A549 (cell line): ENCODE measurements at regions not wholly inside any gene's neighbourhood (a gene's known extent, or its start where the extent isn't known, plus 50 kb on each side); places are given as distances from the start of the nearest gene placed in this dataset.

Experiments
- ATAC-seq, 2 experiments: fragments of 200-7000 bp in 1 of 2; fragments of >200 bp in 1 of 2; cut with Nextera tagmentation in 1 of 2; cut with Tn5 transposase in 1 of 2; 3 replicates each; pipeline versions ENCODE4 v1.8.0 to v1.9.1; 2018 to 2020; ENCODE audit warnings: mild to moderate bottlenecking in 1 of 2, moderate library complexity in 1 of 2
- CTCF ChIA-PET: fragments of 300-600 bp; sonication (Branson Sonifier 250); formaldehyde crosslinking; extraction: SDS; loops from one replicate; lab custom pipeline; 2021; ENCODE audit warnings: antibody characterized with exemption, inconsistent platforms; lab: Yijun Ruan, JAX
- POLR2A ChIA-PET: fragments of 350-600 bp; formaldehyde crosslinking; extraction: SDS; loops from one replicate; lab custom pipeline; 2021; ENCODE audit warnings: antibody characterized with exemption, inconsistent platforms; lab: Yijun Ruan, JAX
- DNase-seq, 2 experiments: peaks; one replicate each; pipeline versions ENCODE4 v3.0.0 to v3.0.0-alpha.2; 2011 to 2016; ENCODE audit warnings: low read depth in 1 of 2, low spot score in 1 of 2
- FAIRE-seq: peaks from 2 replicates; lab custom pipeline; 2011; peaks lifted over from hg19 to GRCh38; lab: Jason Lieb, UNC
- H3K27ac ChIP-seq, 2 experiments: fragments of >200 bp; sonication (Bioruptor Twin); formaldehyde crosslinking; 3 replicates each; pipeline ENCODE4 v1.5.1; 2016 to 2017
- H3K4me1 ChIP-seq: fragments of >200 bp; sonication (Bioruptor Twin); formaldehyde crosslinking; 3 replicates; pipeline ENCODE4 v1.6.1; 2016
- H3K4me2 ChIP-seq: fragments of >200 bp; sonication (Bioruptor Twin); formaldehyde crosslinking; 3 replicates; pipeline ENCODE4 v1.6.1; 2016
- H3K4me3 ChIP-seq: fragments of >200 bp; sonication (Bioruptor Twin); formaldehyde crosslinking; 3 replicates; pipeline ENCODE4 v1.5.1; 2016
- H3K9me3 ChIP-seq: fragments of >200 bp; sonication (Bioruptor Twin); formaldehyde crosslinking; 3 replicates; pipeline ENCODE4 v1.6.1; 2016
- BCL3 ChIP-seq: fragments of >200 bp; sonication (Bioruptor Twin); formaldehyde crosslinking; IDR thresholded peaks from 3 replicates; pipeline ENCODE4 v1.6.1; 2016
- CBX2 ChIP-seq: fragments of 200-600 bp; sonication (generic); IDR thresholded peaks from 2 replicates; pipeline ENCODE4 v1.6.1; 2016; ENCODE audit warnings: low read depth, mild to moderate bottlenecking, borderline replicate concordance
- CBX8 ChIP-seq: fragments of 200-600 bp; sonication (generic); IDR thresholded peaks from 2 replicates; pipeline ENCODE4 v1.6.1; 2016
- CEBPB ChIP-seq, 2 experiments: fragments of >200 bp in 1 of 2; sonication (Bioruptor Twin) in 1 of 2; formaldehyde crosslinking in 1 of 2; IDR thresholded peaks; 2 replicates each; pipeline ENCODE4 v1.6.1; 2012 to 2016
- CHD2 ChIP-seq: fragments of 150-350 bp; IDR thresholded peaks from 2 replicates; pipeline ENCODE4 v1.6.1; 2014; ENCODE audit warnings: low read length; ENCODE audit not compliant: partially characterized antibody
- EHF ChIP-seq: fragments of 250-450 bp; sonication (Bioruptor Pico); IDR thresholded peaks from 2 replicates; pipeline ENCODE4 v1.5.0; 2020; ENCODE audit warnings: mild to moderate bottlenecking
- EHMT2 ChIP-seq: fragments of 200-600 bp; sonication (generic); IDR thresholded peaks from 2 replicates; pipeline ENCODE4 v1.6.1; 2016; ENCODE audit warnings: antibody characterized with exemption, low read depth, mild to moderate bottlenecking, moderate library complexity
- ESRRA ChIP-seq: fragments of 150-350 bp; IDR thresholded peaks from 2 replicates; pipeline ENCODE4 v1.6.1; 2014; ENCODE audit warnings: mild to moderate bottlenecking, low read length, borderline replicate concordance
- FOSL2 ChIP-seq, 2 experiments: fragments of 450-650 bp in 1 of 2; fragments of >200 bp in 1 of 2; sonication (Bioruptor Twin) in 1 of 2; formaldehyde crosslinking; IDR thresholded peaks; 2 replicates each; pipeline versions ENCODE4 v1.5.0 to v1.6.1; 2016 to 2020; ENCODE audit warnings: mild to moderate bottlenecking in 1 of 2, moderate library complexity in 1 of 2
- GATA3 ChIP-seq: IDR thresholded peaks from 2 replicates; pipeline ENCODE4 v1.6.1; 2012; ENCODE audit warnings: borderline replicate concordance
- HEYL ChIP-seq: fragments of 250-450 bp; sonication (Bioruptor Pico); IDR thresholded peaks from 2 replicates; pipeline ENCODE4 v1.8.0; 2021; ENCODE audit warnings: mild to moderate bottlenecking, moderate library complexity
- HMGXB4 ChIP-seq: fragments of 250-450 bp; sonication (Bioruptor Pico); IDR thresholded peaks from 2 replicates; pipeline ENCODE4 v1.5.0; 2021; ENCODE audit warnings: mild to moderate bottlenecking, moderate library complexity, borderline replicate concordance
- HOXA7 ChIP-seq: fragments of 250-450 bp; sonication (Bioruptor Pico); IDR thresholded peaks from 2 replicates; pipeline ENCODE4 v1.5.0; 2020; ENCODE audit warnings: mild to moderate bottlenecking, moderate library complexity
- KDM1A ChIP-seq: fragments of 200-600 bp; sonication (generic); IDR thresholded peaks from 2 replicates; pipeline ENCODE4 v1.6.1; 2016; ENCODE audit warnings: low read depth, mild to moderate bottlenecking
- MAFK ChIP-seq: fragments of 450-650 bp; IDR thresholded peaks from 2 replicates; pipeline ENCODE4 v1.6.1; 2014; ENCODE audit not compliant: partially characterized antibody
- MAX ChIP-seq: IDR thresholded peaks from 2 replicates; pipeline ENCODE4 v1.6.1; 2012
- MAZ ChIP-seq: fragments of 150-350 bp; IDR thresholded peaks from 2 replicates; pipeline ENCODE4 v1.6.1; 2014; ENCODE audit warnings: antibody characterized with exemption, low read depth, low read length, borderline replicate concordance
- NR3C1 ChIP-seq: fragments of >200 bp; sonication (Bioruptor Twin); formaldehyde crosslinking; IDR thresholded peaks from 3 replicates; pipeline ENCODE4 v1.6.1; 2017
- PHF8 ChIP-seq: fragments of 200-600 bp; sonication (generic); IDR thresholded peaks from 2 replicates; pipeline ENCODE4 v1.6.1; 2016; ENCODE audit warnings: low read depth, mild to moderate bottlenecking, antibody characterized with exemption, moderate library complexity, borderline replicate concordance
- POLR2AphosphoS2 ChIP-seq: conservative IDR thresholded peaks from 2 replicates; pipeline ENCODE4 v1.6.1; 2012; ENCODE audit warnings: low read length, improper control_type of control experiment, inconsistent platforms
- RAD21 ChIP-seq, 2 experiments: fragments of >200 bp in 1 of 2; sonication (Bioruptor Twin) in 1 of 2; formaldehyde crosslinking in 1 of 2; IDR thresholded peaks in 1 of 2; conservative IDR thresholded peaks in 1 of 2; 2 replicates in 1 of 2; 3 replicates in 1 of 2; pipeline ENCODE4 v1.6.1; 2012 to 2018; ENCODE audit warnings: inconsistent platforms in 1 of 2
- RFX5 ChIP-seq: fragments of 450-650 bp; IDR thresholded peaks from 2 replicates; pipeline ENCODE4 v1.7.1; 2014; ENCODE audit warnings: antibody characterized with exemption, mild to moderate bottlenecking, moderate library complexity
- TFCP2L1 ChIP-seq: fragments of 250-450 bp; sonication (Bioruptor Pico); IDR thresholded peaks from 2 replicates; pipeline ENCODE4 v1.5.0; 2021; ENCODE audit warnings: mild to moderate bottlenecking
- USF2 ChIP-seq: fragments of 450-650 bp; IDR thresholded peaks from 2 replicates; pipeline ENCODE4 v1.6.1; 2014; ENCODE audit warnings: antibody characterized with exemption
- ZC3H11A ChIP-seq: fragments of 450-650 bp; IDR thresholded peaks from 2 replicates; pipeline ENCODE4 v1.6.1; 2014; ENCODE audit warnings: antibody characterized with exemption, mild to moderate bottlenecking
- ZNF302 ChIP-seq: fragments of 250-450 bp; sonication (Bioruptor Pico); IDR thresholded peaks from 2 replicates; pipeline ENCODE4 v1.9.0; 2021; ENCODE audit warnings: inconsistent platforms, mild to moderate bottlenecking, moderate library complexity
- ZSCAN20 ChIP-seq: fragments of 250-450 bp; sonication (Bioruptor Pico); IDR thresholded peaks from 2 replicates; pipeline ENCODE4 v1.8.0; 2022; ENCODE audit warnings: mild to moderate bottlenecking, moderate library complexity
- WGBS: methylation state at CpG from one replicate; pipeline ENCODE4 v1.1.6; 2017; ENCODE audit errors: missing lambda C conversion rate; 5-methylcytosine and 5-hydroxymethylcytosine counted together
- TF ChIP-seq, protein P1 (sequence below): IDR thresholded peaks from 2 replicates; pipeline ENCODE4 v1.6.1; 2012; ENCODE audit warnings: low read depth, borderline replicate concordance
- TF ChIP-seq, protein P2 (sequence below): fragments of >200 bp; sonication (Bioruptor Twin); formaldehyde crosslinking; IDR thresholded peaks from 2 replicates; pipeline ENCODE4 v1.6.1; 2016

DNA sequence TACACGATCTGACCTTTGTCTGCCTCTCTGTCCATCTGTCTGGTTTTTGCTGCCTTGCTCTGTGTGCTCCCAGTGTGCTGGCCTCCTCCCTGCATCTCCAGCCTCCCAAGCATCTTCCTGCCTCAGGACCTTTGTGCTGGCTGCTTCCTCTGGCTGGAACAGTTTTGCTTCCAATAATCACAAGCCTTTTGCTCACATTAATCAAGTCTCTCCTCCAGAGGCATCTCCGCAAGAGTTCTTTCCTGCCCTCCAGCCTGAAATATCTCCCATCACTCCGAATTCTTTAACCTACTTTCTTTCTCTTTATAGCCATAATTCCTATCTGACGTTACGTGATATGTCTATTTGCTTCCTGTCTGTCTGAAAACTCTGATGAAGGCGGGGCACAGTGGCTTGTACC lies 267.1 kb downstream of the ABCC12 start (continued):
- TF ChIP-seq MAX (no peak), RAD21 (conservative IDR thresholded peaks at IDR 0.05 in 1 of 2, IDR thresholded peaks at IDR 0.05 in 1 of 2) (no peak)
- TF ChIP-seq, all 56 proteins: peak for 0

DNA sequence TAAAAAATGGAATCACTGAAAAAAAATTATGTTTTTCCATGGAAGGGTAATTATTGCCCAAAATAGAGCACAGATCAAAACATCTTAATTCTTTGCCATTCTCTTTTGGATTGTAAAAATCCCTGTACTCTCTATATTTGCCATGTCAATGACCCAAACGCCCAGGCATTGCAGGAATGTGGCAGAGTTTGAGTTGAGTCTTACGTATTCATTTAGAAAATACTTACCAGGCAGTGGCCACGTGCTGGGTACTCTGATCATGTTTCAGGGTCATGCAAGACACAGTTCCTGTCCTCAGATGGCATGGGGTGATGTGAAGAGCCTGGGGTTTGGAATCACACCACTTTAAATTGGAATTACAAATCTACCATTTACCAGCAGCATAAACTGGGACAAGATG lies 267.7 kb downstream of the ABCC12 start:
- FAIRE-seq (no peak), ATAC-seq (peak; percentile 80 to 92), DNase-seq (peak; percentile 13 to 74)
- ChIA-PET POLR2A (interaction anchor here (1.0 kb wide), 1 partner anchor 427 kb away, joined by 3 read pairs; the partner anchor contains the start of genes ITFG1 and PHKB), CTCF (no interaction called here)
- H3K27ac ChIP-seq, result peak overlapping the region in 1 of 2 experiments; percentile 51; a peak in 2 of 6 replicates
- H3K4me3 ChIP-seq, result no peak overlapping the region
- H3K9me3 ChIP-seq, result no peaks in the 10 kb centered on the region
- peaks cover 18% of the 10 kb centered on the region for H3K4me1 ChIP-seq
- peak overlapping the region; percentile 44 for H3K4me2 ChIP-seq
- WGBS, result 3% methylated on average over 3 of the region's 3 CpGs
- TF ChIP-seq BCL3, result no peak
- TF ChIP-seq HOXA7 (CRISPR knock-in tag), result no peak
- TF ChIP-seq ZNF302 (CRISPR knock-in tag), result no peak
- peak; percentile 44; the same call in 1 of the 2 replicates for TF ChIP-seq USF2
- TF ChIP-seq HMGXB4 (CRISPR knock-in tag), result no peak
- no peak for TF ChIP-seq NR3C1
- TF ChIP-seq EHMT2, result no peak
- no peak for TF ChIP-seq HEYL
- TF ChIP-seq GATA3, result peak; percentile 21; the same call in 1 of the 2 replicates
- TF ChIP-seq TFCP2L1, result no peak
- TF ChIP-seq POLR2AphosphoS2, result no peak
- TF ChIP-seq, protein P1, sequence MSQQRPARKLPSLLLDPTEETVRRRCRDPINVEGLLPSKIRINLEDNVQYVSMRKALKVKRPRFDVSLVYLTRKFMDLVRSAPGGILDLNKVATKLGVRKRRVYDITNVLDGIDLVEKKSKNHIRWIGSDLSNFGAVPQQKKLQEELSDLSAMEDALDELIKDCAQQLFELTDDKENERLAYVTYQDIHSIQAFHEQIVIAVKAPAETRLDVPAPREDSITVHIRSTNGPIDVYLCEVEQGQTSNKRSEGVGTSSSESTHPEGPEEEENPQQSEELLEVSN, result 0 out of 2 replicates have a peak, but pooled peaks have one; percentile 29
- no peak for TF ChIP-seq PHF8
- TF ChIP-seq EHF (CRISPR knock-in tag), result no peak
- TF ChIP-seq CBX2, result no peak
- TF ChIP-seq MAZ, result no peak
- TF ChIP-seq, protein P2, sequence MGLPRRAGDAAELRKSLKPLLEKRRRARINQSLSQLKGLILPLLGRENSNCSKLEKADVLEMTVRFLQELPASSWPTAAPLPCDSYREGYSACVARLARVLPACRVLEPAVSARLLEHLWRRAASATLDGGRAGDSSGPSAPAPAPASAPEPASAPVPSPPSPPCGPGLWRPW, result no peak
- TF ChIP-seq MAX, result peak; percentile 88
- no peak for TF ChIP-seq FOSL2 (IDR thresholded peaks at IDR 0.05)
- TF ChIP-seq FOSL2 (CRISPR knock-in tag; IDR thresholded peaks at IDR 0.05), result no peak
- TF ChIP-seq ZC3H11A, result no peak
- TF ChIP-seq ESRRA, result no peak
- TF ChIP-seq ZSCAN20 (CRISPR knock-in tag), result no peak
- TF ChIP-seq KDM1A, result no peak
- TF ChIP-seq RFX5, result no peak
- TF ChIP-seq MAFK, result no peak
- no peak for TF ChIP-seq CBX8
- TF ChIP-seq CEBPB (IDR thresholded peaks at IDR 0.05), result 0 out of 4 replicates have a peak, but pooled peaks of 1 of the 2 experiments have one; percentile 10
- no peak for TF ChIP-seq CHD2
